GM19463 (cell line): ENCODE measurements at regions not wholly inside any gene's neighbourhood (a gene's known extent, or its start where the extent isn't known, plus 50 kb on each side); places are given as distances from the start of the nearest gene placed in this dataset.

Experiments used
- ATAC-seq: cut with Tn5 transposase; IDR thresholded peaks from one replicate; pipeline ENCODE4 v1.9.1; 2021; ENCODE audit warnings: mild to moderate bottlenecking, moderate library complexity; ENCODE audit not compliant: unreplicated experiment

- no peak for ATAC-seq
Measured at GRCh38 chr13:68076046-68076445, 845.9 kb upstream of the PCDH9 start.

GRCh38 chr13:68066879-68067513 lies 836.9 kb upstream of the PCDH9 start:
- ATAC-seq: no peak

GRCh38 chr13:68064001-68064770 lies 834.0 kb upstream of the PCDH9 start:
- ATAC-seq: no peak

- no peak for ATAC-seq
Measured at GRCh38 chr13:68063181-68063580, 833.0 kb upstream of the PCDH9 start.

- ATAC-seq: no peak
Measured at GRCh38 chr13:68057836-68058235, 827.7 kb upstream of the PCDH9 start.

- ATAC-seq: no peak
Measured at GRCh38 chr13:68056816-68057710, 826.9 kb upstream of the PCDH9 start.

- no peak for ATAC-seq
Measured at GRCh38 chr13:68051910-68052309, 821.8 kb upstream of the PCDH9 start.

- no peak for ATAC-seq
Measured at GRCh38 chr13:68050761-68051160, 820.6 kb upstream of the PCDH9 start.

GRCh38 chr13:68048802-68049359 lies 818.7 kb upstream of the PCDH9 start:
- ATAC-seq: no peak

GRCh38 chr13:68047889-68048288 lies 817.8 kb upstream of the PCDH9 start:
- no peak for ATAC-seq

GRCh38 chr13:68046903-68047302 lies 816.8 kb upstream of the PCDH9 start:
- no peak for ATAC-seq

- peak; percentile 82 for ATAC-seq
Measured at GRCh38 chr13:68030152-68030809, 800.1 kb upstream of the PCDH9 start.

GRCh38 chr13:68028701-68029100 lies 798.6 kb upstream of the PCDH9 start:
- ATAC-seq: no peak

GRCh38 chr13:68027306-68027705 lies 797.2 kb upstream of the PCDH9 start:
- no peak for ATAC-seq

- ATAC-seq: peak; percentile 32
Measured at GRCh38 chr13:68026077-68026476, 795.9 kb upstream of the PCDH9 start.

- ATAC-seq: no peak
Measured at GRCh38 chr13:68025604-68026003, 795.5 kb upstream of the PCDH9 start.

GRCh38 chr13:68023838-68024581 lies 793.9 kb upstream of the PCDH9 start:
- no peak for ATAC-seq

- no peak for ATAC-seq
Measured at GRCh38 chr13:68019901-68020300, 789.8 kb upstream of the PCDH9 start.

- ATAC-seq: no peak
Measured at GRCh38 chr13:68009546-68009945, 779.4 kb upstream of the PCDH9 start.

- no peak for ATAC-seq
Measured at GRCh38 chr13:68007576-68007975, 777.4 kb upstream of the PCDH9 start.
